Kidney (tissue), 13 donors: ENCODE measurements at regions not wholly inside any gene's neighbourhood (a gene's known extent, or its start where the extent isn't known, plus 50 kb on each side); places are given as distances from the start of the nearest gene placed in this dataset.

Experiments used
- DNase-seq, 5 donors: peaks; one replicate each; pipeline ENCODE4 v3.0.0-alpha.2; 2013 to 2020
- FAIRE-seq: peaks from 2 replicates; lab custom pipeline; 2012; peaks lifted over from hg19 to GRCh38; lab: Jason Lieb, UNC
- H3K27ac ChIP-seq, 2 donors: one replicate each; pipeline ENCODE4 v1.7.0; 2013; ENCODE audit warnings: low read depth in 2 of 2, low read length in 2 of 2, inconsistent platforms in 1 of 2
- H3K27me3 ChIP-seq: one replicate; pipeline ENCODE4 v1.7.1; 2013; ENCODE audit warnings: low read length, inconsistent platforms; ENCODE audit not compliant: control insufficient read depth, insufficient read depth
- H3K36me3 ChIP-seq, 3 donors: one replicate each; pipeline versions ENCODE4 v1.7.0 to v1.7.1; 2013; ENCODE audit warnings: low read length in 3 of 3, control low read depth in 1 of 3, inconsistent platforms in 1 of 3; ENCODE audit not compliant: insufficient read depth in 3 of 3, control insufficient read depth in 2 of 3
- H3K4me1 ChIP-seq, 3 donors: one replicate each; pipeline versions ENCODE4 v1.7.0 to v1.7.1; 2013; ENCODE audit warnings: low read length in 3 of 3, inconsistent platforms in 1 of 3, low read depth in 1 of 3; ENCODE audit not compliant: control insufficient read depth in 2 of 3, insufficient read depth in 2 of 3
- H3K4me3 ChIP-seq, 3 donors: one replicate each; pipeline versions ENCODE4 v1.7.0 to v1.8.1; 2013; ENCODE audit warnings: low read length in 3 of 3, control low read depth in 1 of 3, inconsistent platforms in 1 of 3
- H3K9ac ChIP-seq, 3 donors: one replicate each; pipeline versions ENCODE4 v1.7.0 to v1.7.1; 2013; ENCODE audit warnings: low read length in 3 of 3, control low read depth in 1 of 3, inconsistent platforms in 1 of 3
- H3K9me3 ChIP-seq, 3 donors: one replicate each; pipeline versions ENCODE4 v1.7.0 to v1.7.1; 2013; ENCODE audit warnings: low read length in 3 of 3, control low read depth in 1 of 3, inconsistent platforms in 1 of 3; ENCODE audit not compliant: control insufficient read depth in 2 of 3, insufficient read depth in 1 of 3
- intact Hi-C: fragments of 100-400 bp; cut with DNase I; formaldehyde crosslinking; loops from one replicate; pipeline ENCODE4 v1.11.1; 2022
- TF ChIP-seq, protein P1 (sequence below): IDR thresholded peaks from 3 replicates; pipeline ENCODE4 v1.5.1; 2012; ENCODE audit warnings: mild to moderate bottlenecking, moderate library complexity, borderline replicate concordance; ENCODE audit not compliant: insufficient read depth; ENCODE audit errors: extremely low read depth
- donor health status: control.
- donor health status: control.
- donor health status: control.
- donor health status: control.
- donor health status: control.
- donor health status: DM: yes; HTN: yes; CAD: no.
- donor health status: Normal renal cell carcinoma (clear cell type).

GRCh38 chr5:85476617-85477016, 1091.9 kb upstream of the EDIL3 start:
- FAIRE-seq (no peak), DNase-seq (no peak)
- Histone ChIP-seq H3K9ac (no peak overlapping the region), H3K4me3 (no peak overlapping the region), H3K9me3 (no peaks in the 10 kb centered on the region), H3K27ac (no peak overlapping the region), H3K36me3 (no peaks in the 10 kb centered on the region), H3K27me3 (no peaks in the 10 kb centered on the region), H3K4me1 (no peaks in the 10 kb centered on the region)
- intact Hi-C loops, result no loop called here
- TF ChIP-seq, protein P1, sequence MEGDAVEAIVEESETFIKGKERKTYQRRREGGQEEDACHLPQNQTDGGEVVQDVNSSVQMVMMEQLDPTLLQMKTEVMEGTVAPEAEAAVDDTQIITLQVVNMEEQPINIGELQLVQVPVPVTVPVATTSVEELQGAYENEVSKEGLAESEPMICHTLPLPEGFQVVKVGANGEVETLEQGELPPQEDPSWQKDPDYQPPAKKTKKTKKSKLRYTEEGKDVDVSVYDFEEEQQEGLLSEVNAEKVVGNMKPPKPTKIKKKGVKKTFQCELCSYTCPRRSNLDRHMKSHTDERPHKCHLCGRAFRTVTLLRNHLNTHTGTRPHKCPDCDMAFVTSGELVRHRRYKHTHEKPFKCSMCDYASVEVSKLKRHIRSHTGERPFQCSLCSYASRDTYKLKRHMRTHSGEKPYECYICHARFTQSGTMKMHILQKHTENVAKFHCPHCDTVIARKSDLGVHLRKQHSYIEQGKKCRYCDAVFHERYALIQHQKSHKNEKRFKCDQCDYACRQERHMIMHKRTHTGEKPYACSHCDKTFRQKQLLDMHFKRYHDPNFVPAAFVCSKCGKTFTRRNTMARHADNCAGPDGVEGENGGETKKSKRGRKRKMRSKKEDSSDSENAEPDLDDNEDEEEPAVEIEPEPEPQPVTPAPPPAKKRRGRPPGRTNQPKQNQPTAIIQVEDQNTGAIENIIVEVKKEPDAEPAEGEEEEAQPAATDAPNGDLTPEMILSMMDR, result no peak

DNA sequence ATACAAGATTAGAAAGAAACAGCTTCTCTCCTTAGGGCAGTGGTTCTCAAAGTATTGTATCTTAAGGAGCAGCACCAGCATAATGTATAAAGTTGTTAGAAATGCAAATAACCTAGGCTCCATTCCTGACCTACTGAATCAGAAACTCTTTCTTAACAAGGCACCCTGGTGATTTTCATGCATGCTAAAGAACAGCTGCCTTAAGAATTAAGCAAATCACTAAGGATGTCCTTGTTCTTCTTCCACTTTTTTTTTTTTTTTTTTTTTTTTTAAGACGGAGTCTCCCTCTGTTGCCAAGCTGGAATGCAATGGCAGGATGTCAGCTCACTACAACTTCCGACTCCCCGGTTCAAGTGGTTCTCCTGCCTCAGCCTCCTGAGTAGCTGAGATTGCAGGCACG, 1095.2 kb upstream of the EDIL3 start:
- Histone ChIP-seq H3K4me1 (no peaks in the 10 kb centered on the region), H3K36me3 (no peaks in the 10 kb centered on the region), H3K27ac (no peak overlapping the region), H3K9ac (no peak overlapping the region), H3K9me3 (peaks cover 0 to 2% (median 0%) of the 10 kb centered on the region in 3 donors), H3K4me3 (no peak overlapping the region), H3K27me3 (no peaks in the 10 kb centered on the region)
- FAIRE-seq (no peak), DNase-seq (no peak)
- TF ChIP-seq, protein P1, result no peak
- intact Hi-C loops, result no loop called here

DNA sequence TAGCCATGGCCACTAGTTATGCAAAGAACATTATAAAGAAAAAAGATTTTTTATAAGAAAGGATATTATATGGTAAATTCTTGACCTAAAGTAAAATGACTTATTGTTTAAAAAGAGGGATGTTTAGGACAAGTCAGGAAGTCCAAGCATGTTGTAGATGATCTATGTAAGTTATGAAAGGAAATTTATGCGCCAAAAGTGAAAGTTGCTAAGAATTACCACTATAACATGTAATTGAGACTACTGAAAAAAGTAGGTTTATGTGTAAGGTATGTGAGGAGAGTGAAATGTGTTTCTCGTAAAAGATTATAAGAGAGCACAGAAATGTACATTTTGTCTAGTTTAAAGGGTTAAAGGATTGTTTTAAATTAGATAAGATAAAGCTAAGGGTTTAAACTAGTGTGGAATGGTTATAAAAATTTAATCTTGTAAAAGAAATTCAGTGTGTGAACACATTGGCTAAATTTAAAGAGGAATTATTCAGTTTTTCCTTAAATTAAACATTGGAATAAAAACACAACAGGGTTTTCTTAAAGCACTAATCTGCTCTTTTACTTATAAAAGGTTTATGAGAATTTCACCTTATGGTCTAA, 1100.4 kb upstream of the EDIL3 start:
- H3K27ac ChIP-seq, result no peak overlapping the region
- H3K9ac ChIP-seq, result no peak overlapping the region
- no peaks in the 10 kb centered on the region for H3K4me1 ChIP-seq
- no peaks in the 10 kb centered on the region for H3K27me3 ChIP-seq
- no peaks in the 10 kb centered on the region for H3K36me3 ChIP-seq
- no peak for FAIRE-seq
- H3K9me3 ChIP-seq, result peaks cover 0 to 3% (median 2%) of the 10 kb centered on the region in 3 donors
- TF ChIP-seq, protein P1, result no peak
- H3K4me3 ChIP-seq, result no peak overlapping the region
- intact Hi-C loops, result no loop called here
- DNase-seq, result no peak

- no peak for DNase-seq
- TF ChIP-seq, protein P1, result no peak
- Histone ChIP-seq H3K27me3 (no peaks in the 10 kb centered on the region), H3K4me3 (no peak overlapping the region), H3K27ac (no peak overlapping the region), H3K9ac (no peak overlapping the region), H3K9me3 (peaks cover 0 to 3% (median 2%) of the 10 kb centered on the region in 3 donors), H3K36me3 (no peaks in the 10 kb centered on the region), H3K4me1 (no peaks in the 10 kb centered on the region)
- intact Hi-C loops, result no loop called here
- no peak for FAIRE-seq
These were observed 1103.6 kb upstream of the EDIL3 start for GRCh38 chr5:85488295-85488694.
